ENCODE measurements at regions not wholly inside any gene's neighbourhood (a gene's known extent, or its start where the extent isn't known, plus 50 kb on each side); places are given as distances from the start of the nearest gene placed in this dataset.

DNA sequence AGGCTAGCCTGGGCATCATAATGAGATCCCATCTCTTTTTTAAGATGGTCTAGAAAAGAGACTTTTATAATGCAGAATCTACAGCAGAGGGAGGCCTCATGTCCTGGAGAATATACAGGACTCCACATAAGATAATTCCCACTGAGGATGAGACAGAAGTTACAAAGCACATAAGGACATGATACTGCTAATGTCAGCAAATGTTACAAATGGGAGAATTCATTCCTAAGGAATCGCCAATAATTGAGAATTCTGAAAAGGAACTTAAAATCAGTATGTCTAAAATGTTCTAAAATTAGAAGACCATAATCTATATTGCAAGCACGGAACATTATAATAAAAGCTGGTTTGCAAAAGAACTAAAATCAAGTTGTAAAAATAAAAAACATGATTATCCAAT lies 131.6 kb upstream of the PKDCC start:
- TF ChIP-seq, protein P1, sequence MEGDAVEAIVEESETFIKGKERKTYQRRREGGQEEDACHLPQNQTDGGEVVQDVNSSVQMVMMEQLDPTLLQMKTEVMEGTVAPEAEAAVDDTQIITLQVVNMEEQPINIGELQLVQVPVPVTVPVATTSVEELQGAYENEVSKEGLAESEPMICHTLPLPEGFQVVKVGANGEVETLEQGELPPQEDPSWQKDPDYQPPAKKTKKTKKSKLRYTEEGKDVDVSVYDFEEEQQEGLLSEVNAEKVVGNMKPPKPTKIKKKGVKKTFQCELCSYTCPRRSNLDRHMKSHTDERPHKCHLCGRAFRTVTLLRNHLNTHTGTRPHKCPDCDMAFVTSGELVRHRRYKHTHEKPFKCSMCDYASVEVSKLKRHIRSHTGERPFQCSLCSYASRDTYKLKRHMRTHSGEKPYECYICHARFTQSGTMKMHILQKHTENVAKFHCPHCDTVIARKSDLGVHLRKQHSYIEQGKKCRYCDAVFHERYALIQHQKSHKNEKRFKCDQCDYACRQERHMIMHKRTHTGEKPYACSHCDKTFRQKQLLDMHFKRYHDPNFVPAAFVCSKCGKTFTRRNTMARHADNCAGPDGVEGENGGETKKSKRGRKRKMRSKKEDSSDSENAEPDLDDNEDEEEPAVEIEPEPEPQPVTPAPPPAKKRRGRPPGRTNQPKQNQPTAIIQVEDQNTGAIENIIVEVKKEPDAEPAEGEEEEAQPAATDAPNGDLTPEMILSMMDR (IDR thresholded peaks at IDR 0.05; ENCODE audit: insufficient read depth, low read depth, low read length) = no peak
- no peak for TF ChIP-seq EZH2 (IDR thresholded peaks at IDR 0.05; ENCODE audit: insufficient read depth, low read length)

Measured in astrocyte (in vitro differentiated cells and primary cell).